Peyer's patch (tissue), 4 donors: ENCODE measurements at regions not wholly inside any gene's neighbourhood (a gene's known extent, or its start where the extent isn't known, plus 50 kb on each side); places are given as distances from the start of the nearest gene placed in this dataset.
"Not testable (repeated sequence)": the region's sequence is repeated elsewhere in the genome, so short reads cannot be mapped to it uniquely, and the experiment has no call there.

Experiments
- POLR2A ChIP-seq, 2 donors: fragments of 450-650 bp; IDR thresholded peaks; one replicate each; pipeline ENCODE4 v1.5.1; 2017; ENCODE audit warnings: antibody characterized with exemption in 2 of 2, mild to moderate bottlenecking in 2 of 2, moderate library complexity in 2 of 2
- TF ChIP-seq, protein P1 (sequence below), 6 experiments: fragments of 450-650 bp in 4 of 6; fragments of 200-600 bp in 2 of 6; sonication (generic) in 1 of 6; IDR thresholded peaks; one replicate each; pipeline ENCODE4 v1.5.1; 2017 to 2019; ENCODE audit warnings: antibody characterized with exemption in 6 of 6, mild to moderate bottlenecking in 3 of 6, moderate library complexity in 1 of 6

DNA sequence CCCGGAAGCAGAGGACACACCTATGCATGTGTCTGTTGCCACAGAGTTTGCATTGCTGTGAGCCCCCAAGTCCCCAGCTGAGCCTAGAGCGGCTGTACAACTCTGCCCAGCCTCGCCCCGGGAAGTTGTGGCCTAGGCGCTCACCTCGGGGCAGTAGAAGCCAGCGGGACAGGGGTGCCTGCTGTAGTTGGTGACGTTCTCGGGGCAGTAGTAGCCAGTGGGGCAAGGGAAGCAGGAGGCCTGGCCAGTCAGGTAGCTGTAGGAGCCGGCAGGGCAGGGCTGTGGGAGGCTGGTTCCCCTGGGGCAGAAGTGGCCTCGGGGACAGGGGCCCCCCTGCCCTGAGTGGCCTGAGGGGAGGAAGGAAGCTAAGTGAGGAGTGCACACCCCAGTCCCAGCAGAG is 87.2 kb downstream of the MALL start:
- TF ChIP-seq, protein P1, sequence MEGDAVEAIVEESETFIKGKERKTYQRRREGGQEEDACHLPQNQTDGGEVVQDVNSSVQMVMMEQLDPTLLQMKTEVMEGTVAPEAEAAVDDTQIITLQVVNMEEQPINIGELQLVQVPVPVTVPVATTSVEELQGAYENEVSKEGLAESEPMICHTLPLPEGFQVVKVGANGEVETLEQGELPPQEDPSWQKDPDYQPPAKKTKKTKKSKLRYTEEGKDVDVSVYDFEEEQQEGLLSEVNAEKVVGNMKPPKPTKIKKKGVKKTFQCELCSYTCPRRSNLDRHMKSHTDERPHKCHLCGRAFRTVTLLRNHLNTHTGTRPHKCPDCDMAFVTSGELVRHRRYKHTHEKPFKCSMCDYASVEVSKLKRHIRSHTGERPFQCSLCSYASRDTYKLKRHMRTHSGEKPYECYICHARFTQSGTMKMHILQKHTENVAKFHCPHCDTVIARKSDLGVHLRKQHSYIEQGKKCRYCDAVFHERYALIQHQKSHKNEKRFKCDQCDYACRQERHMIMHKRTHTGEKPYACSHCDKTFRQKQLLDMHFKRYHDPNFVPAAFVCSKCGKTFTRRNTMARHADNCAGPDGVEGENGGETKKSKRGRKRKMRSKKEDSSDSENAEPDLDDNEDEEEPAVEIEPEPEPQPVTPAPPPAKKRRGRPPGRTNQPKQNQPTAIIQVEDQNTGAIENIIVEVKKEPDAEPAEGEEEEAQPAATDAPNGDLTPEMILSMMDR (IDR thresholded peaks at IDR 0.05) = not testable (repeated sequence)
- TF ChIP-seq POLR2A (IDR thresholded peaks at IDR 0.05) = not testable (repeated sequence)
